GM18867 (cell line): ENCODE measurements at regions not wholly inside any gene's neighbourhood (a gene's known extent, or its start where the extent isn't known, plus 50 kb on each side); places are given as distances from the start of the nearest gene placed in this dataset.
"Not testable (repeated sequence)": the region's sequence is repeated elsewhere in the genome, so short reads cannot be mapped to it uniquely, and the experiment has no call there.

Experiments used
- ATAC-seq: cut with Tn5 transposase; IDR thresholded peaks from one replicate; pipeline ENCODE4 v1.9.1; 2021; ENCODE audit warnings: mild to moderate bottlenecking, moderate library complexity; ENCODE audit not compliant: unreplicated experiment

DNA sequence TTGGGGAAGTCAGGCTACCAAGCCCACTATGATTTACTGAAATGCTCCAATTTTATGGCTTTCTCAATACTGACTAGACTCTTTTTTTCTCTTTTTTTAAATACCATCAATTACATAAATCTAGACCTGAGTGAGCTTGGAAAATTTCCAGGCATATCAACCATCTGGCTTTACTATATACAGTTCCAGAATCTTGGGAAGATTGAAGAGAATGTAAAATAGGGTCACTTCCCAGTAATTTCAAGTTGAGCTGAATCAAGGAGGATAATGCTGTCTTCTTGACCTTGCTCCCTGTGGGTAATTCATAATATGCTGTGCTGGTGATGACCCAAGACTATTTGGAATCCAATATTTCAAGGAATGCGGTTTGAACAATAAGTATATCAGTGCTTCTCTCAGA is 108.1 kb downstream of the MAP3K21 start:
- ATAC-seq = no peak

DNA sequence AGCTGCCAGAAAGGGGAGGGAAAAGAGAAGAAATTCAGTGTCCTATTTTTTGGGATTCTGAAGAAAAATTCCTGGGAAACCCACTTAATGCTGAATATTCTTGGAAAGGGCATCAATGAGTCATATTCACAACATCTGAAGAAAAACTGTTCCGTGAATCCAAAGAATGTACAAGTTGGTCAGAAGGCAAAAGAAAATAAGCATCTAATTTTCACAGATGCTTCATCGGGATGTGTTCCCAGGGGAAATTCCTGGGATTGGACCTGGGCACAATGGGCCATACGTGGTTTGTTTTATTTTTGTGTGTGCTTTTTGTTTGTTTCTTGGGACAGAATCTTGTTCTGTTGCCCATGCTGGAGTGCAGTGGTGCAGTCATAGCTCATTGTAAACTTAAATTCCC is 112.2 kb downstream of the MAP3K21 start:
- no peak for ATAC-seq

DNA sequence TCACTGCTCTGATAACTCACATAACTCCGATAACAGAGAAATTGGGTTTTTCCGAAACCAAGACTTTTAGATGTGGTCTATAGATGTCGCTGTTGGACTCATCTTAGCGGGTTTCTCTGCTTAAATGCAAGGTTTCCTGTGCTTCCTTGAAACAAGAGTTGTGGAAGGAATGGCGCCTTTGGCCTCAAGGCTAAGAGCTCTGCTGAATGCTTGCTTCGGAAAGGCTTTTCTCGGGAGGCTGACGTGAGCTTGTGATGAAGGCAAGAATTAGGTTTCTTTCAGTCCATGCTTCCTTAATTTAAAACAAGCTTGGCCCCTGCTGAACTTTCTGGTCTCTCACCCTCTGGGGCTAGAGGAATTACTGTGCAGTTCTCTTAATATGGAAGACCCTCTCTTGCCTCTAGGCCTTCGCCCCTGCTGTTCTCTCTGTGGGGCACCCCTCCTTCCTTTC is 113.5 kb downstream of the MAP3K21 start:
- peak; percentile 70 for ATAC-seq

- no peak for ATAC-seq
Observed at GRCh38 chr1:233442026-233442780, 114.7 kb downstream of the MAP3K21 start.

GRCh38 chr1:233443040-233443760 is 115.7 kb downstream of the MAP3K21 start:
- no peak for ATAC-seq

- no peak for ATAC-seq
Observed at GRCh38 chr1:233444484-233444883, 117.0 kb downstream of the MAP3K21 start.

GRCh38 chr1:233445737-233446136 is 118.2 kb downstream of the MAP3K21 start:
- ATAC-seq = no peak

DNA sequence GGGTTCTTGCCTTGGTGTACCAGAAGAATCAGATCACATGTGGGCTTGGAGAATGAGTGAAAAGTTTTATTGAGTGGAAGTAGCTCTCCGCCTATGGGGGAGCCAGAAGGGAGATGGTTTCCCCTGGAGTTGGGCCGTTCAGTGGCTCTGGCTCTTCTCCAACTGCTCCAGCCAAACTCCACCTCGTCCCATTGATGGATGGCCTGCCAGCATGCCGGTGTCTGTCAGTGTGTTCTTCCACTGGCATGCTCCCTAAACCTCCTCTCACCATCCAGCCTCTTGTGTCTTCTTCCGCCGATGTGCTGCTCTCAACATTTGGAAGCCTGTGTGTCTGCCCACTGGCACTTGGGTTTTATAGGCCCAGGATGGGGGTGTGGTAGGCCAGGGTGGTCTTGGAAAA is 119.4 kb downstream of the MAP3K21 start:
- ATAC-seq = no peak

GRCh38 chr1:233448109-233448689 is 120.7 kb downstream of the MAP3K21 start:
- no peak for ATAC-seq

DNA sequence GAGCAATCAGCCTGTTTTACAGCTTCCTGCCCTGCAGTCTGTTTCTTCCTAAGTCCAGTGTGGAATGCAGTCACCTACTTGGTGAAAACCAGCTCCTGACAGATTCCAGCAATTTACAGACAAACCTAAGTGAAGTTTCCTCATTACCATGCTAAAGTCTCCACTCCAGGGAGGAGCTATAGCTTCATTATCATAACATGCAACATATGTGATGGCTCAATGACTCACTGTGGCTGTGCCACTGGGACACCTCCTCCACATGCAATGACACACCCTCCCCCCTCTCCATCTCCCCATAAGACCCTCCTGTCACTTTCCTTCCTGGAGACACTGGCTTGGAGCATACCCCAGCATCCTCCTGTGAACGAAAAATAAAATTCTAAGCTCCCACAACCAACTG is 125.2 kb downstream of the MAP3K21 start:
- ATAC-seq = no peak

DNA sequence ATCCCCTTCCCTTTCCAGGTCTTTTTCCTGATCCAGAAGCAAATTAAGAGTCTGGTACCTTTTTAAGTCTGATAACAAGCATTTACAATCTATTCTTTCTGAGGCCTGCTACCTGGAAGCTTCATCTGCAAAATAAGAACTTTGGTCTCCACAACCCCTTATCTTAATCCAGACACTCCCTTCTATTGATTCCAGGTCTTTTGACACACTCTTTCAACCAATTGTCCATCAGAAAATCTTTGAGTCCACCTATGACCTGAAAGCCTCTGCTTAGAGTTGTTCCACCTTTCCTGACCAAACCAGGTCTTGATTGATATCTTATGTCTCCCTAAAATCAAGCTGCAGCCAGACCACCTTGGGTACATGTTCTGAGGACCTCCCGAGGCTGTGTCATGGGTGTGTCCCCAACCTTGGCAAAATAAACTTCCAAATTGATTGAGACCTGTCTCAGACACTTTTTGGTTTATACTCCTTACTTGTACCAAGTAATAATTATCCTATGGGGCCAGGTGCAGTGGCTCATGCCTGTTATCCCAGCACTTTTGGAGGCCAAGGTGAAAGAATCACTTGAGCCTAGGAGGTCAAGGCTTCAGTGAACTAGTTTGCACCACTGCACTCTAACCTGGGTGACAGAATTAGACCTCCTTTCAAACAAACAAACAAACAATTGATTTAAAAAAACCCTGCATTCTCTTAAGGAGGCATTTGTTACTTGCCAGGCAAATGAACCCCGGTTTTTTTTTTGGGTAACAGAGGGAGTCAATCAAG is 126.1 kb downstream of the MAP3K21 start:
- no peak for ATAC-seq

DNA sequence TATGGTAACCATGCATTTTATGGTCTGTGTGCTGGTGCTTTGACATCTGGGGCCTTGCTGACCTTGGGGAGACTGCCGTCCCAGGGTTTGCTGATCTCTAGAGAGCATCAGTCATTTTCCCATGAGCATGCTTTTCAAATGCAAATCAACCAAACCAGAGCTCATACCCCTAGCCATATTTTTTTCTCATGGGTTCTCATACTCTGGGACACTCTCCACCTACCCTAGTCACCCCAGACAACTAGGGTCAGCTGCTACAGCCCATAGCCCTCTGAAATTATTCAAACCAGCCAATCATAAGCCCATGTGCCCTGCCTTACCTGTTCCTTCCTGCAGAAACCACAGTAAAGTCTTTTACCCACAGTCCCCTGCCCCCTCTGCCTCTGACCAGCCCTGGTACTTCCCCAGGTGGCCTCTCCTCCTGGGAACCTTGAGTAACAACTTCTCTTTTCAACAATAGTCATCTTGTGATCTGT is 132.0 kb downstream of the MAP3K21 start:
- peak; percentile 62 for ATAC-seq

- peak; percentile 14 for ATAC-seq
Observed at GRCh38 chr1:233459968-233460367, 132.4 kb downstream of the MAP3K21 start.

GRCh38 chr1:233460692-233461091 is 133.2 kb downstream of the MAP3K21 start:
- no peak for ATAC-seq

DNA sequence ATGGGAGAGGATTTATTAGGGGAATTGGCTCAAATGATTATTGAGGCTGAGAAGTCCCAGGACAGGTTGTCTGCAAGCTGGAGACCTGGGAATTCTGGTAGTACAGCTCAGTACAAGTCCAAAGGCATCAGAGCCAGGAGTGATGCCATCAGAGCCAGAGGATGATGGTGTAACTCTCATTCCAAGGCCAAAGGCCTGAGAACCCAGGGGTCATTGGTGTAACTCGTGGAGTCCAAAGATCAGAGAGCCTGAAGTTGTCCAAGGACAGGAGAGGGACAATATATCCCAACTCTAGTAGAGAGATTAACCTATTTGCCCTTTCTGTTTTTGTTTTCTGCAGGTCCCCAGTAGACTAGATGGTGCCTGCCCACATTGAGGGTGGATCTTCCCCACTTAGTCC is 134.3 kb downstream of the MAP3K21 start:
- ATAC-seq = no peak

DNA sequence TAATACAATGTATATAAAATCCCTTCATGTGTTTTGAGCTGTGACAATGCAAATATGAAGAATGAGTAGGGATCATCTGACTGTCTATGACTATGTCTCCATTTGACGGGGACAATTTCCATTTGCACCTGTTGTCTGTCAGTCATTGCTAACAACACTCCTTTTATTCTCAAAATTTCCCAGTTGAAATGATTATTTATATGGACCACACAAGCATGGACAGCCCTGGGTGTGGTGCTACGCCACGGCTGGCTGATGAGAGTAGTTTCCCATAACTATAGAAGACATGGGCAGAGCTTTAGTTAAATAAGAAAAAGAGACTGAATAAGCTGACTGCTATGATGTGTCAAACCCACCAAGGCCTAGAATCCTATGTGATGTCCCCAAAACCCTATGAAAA is 135.8 kb downstream of the MAP3K21 start:
- ATAC-seq = no peak

GRCh38 chr1:233465745-233466343 is 138.3 kb downstream of the MAP3K21 start:
- no peak for ATAC-seq

DNA sequence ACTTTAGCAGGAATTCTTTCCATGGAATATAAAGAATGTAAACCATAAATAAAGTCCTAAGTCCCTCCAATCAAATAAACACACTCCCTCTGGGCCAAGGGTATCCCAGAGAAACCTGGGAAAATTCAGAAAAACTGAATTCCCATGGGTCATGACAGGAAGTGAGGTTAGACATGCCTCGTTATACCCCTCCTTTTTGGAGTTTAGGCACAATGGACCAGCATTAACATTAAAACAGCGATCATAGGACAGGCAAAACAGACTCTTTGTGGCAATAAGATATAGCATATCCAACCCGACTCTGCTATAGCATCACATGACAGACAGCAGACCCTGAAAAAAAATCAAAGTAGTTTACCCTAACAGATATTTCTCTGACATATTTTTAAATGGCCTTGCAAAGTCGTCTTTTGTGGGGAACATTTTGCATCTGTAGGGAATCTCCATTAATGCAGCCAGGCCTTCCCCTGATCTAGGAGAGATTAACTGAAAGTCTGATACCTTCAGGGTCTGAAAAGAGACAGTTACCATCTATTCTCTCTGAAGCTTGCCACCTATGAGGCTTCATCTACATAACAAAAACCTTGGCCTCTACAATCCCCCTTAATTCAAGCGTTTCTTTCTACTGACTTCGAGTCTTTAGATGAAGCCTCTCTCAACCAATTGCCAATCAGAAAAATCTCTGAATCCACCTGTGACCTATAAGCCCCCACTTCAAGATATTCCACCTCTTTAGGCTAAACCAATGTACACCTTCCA is 143.0 kb upstream of the KCNK1 start:
- no peak for ATAC-seq

DNA sequence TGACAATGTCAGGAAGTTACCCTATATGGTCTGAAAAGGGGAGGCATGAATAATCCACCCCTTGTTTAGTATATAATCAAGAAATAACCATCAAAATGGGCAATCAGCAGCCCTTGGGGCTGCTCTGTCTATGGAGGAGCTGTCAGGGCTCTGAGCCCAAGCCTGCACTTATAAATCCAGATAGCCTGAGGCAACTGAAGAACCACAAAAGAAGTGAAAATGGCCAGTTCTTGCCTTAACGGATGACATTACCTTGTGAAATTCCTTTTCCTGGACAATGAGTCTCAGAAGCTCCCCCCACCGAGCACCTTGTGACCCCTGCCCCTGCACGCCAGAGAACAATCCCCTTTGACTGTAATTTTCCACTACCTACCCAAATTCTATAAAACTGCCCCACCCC is 142.1 kb upstream of the KCNK1 start:
- ATAC-seq = not testable (repeated sequence)

- ATAC-seq = not testable (repeated sequence)
Observed at GRCh38 chr1:233472796-233473195, 141.1 kb upstream of the KCNK1 start.
